GM21576 (cell line): ENCODE measurements at regions not wholly inside any gene's neighbourhood (a gene's known extent, or its start where the extent isn't known, plus 50 kb on each side); places are given as distances from the start of the nearest gene placed in this dataset.
A peak's percentile ranks its signal among the peaks of the same experiment; 100 is the strongest.

Experiments used
- ATAC-seq: cut with Tn5 transposase; IDR thresholded peaks from one replicate; pipeline ENCODE4 v1.9.1; 2021; ENCODE audit warnings: mild to moderate bottlenecking, moderate library complexity; ENCODE audit not compliant: unreplicated experiment

- no peak for ATAC-seq
Observed at GRCh38 chr13:30128095-30128494, 179.3 kb downstream of the KATNAL1 start.

- no peak for ATAC-seq
Observed at GRCh38 chr13:30126903-30127428, 180.4 kb downstream of the KATNAL1 start.

DNA sequence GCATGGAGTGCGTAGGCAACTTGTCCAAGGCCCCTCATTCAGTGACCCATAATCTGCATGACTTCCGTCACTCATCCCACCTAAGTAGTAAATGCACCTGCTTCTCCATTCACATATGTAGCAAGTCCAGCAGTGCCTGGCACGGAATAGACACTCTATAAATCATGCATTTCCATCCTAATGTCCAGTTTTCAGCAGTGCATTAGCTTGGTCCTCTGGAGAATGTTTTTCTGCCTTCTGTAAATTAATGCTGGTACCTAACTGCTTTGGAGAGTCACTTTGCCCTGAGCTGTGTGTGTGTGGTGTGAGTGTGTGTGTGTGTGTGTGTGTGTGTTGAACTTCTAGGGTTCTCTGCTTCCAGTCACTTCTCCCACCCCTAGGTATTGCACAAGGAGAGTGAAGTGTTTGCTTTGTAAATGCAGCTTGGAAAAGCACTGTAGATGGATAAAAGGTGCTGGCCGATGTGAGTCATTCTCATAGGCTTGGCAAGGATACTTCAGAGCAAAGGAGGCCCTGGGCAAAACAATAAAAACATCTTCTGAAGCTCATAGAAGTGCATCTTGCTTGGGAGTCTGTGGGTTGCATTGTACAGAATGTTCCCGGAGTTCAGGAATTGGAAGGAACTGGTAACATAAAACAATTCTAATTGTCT is 181.8 kb downstream of the KATNAL1 start:
- ATAC-seq: no peak

- ATAC-seq: no peak
Observed at GRCh38 chr13:30124131-30124768, 183.1 kb downstream of the KATNAL1 start.

DNA sequence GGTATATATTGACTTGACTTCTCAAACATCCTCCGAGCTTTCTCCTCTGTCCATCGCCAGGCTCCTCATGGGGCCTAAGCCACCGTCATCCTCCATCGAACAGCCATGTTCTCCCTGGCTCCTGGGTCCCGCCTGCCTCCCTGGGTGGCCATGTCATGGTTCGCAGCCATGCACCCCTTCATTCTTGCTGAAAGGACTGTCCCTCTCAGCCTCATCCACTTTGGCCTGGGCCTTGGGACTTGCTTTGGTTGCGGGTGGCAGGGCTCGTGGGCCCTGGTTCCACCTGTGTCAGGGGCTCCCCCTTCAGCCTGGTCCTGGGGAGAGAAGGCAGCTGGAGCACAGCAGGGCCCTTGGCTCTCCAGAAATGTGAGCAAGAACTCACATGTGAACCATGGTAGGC is 183.8 kb downstream of the KATNAL1 start:
- ATAC-seq: no peak

GRCh38 chr13:30121666-30122065 is 185.7 kb downstream of the KATNAL1 start:
- ATAC-seq: no peak

DNA sequence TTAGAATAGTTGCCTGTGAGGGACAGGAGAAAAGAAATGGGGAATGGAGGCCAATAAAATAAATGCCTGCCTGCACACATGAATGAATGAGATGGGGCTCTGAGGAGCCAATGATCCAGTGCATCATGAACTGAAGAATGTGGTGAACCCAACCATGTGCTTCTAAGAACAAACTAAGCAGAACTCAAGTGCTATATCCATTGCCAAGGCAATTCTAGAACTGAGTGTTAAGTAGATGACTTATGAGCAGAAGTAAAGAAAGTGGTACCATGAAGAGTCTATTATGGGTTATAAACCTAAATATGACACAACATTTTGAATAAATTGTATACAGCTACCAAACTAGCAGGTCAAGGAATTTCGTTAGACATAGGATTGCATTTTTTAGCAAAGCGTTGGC is 186.1 kb downstream of the KATNAL1 start:
- ATAC-seq: no peak

DNA sequence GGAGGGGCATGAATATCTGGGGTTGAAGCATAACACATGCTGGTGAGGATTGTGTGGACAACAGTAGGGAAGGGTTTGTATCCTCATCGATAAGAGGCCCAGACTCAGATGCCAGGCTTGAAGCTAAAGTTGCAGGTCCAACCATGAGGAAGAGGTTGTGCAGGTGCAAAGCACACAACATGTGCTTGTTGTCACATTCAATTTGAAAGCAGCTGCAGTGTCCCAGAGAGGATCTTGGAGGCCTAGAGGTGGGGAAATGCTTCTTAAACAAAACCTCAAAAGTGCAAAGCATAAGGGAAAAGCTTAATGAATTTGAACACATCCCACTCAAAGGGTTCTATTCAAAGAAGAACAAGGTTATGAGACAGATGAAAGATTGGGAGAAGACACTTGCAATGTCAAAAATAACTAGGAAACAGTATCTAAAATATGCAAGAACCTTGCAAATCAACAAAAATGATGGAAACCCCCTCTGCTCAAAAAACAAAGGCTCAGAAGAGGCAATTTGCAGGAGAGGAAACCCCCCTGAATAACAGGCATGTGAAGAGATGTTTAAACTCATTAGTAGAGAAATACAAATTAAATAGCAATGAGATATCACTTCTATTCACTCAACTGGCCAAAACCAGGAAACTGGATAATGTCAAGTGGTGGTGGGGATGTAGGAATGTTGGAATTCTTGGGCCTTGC is 187.1 kb downstream of the KATNAL1 start:
- ATAC-seq: no peak

DNA sequence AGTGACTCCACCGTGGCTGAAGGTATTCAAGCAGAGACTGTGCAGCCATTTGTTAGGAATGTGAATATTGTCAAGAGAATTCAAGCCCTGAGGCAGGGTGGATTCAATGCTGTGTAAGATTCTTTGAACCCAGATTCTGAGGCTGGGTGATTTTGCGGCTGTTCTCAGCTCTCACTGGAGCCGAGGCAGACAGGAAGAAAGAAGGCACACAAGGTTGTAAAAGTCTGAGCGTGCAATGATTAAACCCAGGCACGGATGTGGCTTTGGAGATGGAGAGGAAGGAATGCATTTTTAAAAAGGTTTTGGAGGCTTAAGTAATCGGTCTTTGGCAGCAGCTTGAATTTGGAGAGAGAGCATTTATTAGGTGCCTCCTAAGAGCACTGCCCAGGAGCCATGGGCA is 187.9 kb downstream of the KATNAL1 start:
- ATAC-seq: no peak

- no peak for ATAC-seq
Observed at GRCh38 chr13:30116379-30116778, 191.0 kb downstream of the KATNAL1 start.

DNA sequence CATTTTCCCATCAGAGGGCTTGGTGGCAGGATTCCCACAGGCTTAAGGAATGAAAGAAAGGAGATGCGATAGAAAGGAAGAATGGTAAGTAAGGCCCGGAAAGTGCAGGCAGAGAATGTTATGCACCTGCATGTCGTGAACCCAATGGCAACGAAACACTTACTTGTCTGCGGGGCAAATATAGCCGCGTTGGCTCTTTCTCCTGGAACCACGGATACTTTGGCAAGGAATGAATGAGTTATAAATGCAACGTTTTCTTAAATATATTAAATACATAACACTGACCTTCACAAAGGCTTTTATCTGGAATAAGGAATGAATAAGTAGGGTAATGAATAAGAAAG is 192.1 kb downstream of the KATNAL1 start:
- ATAC-seq: no peak

DNA sequence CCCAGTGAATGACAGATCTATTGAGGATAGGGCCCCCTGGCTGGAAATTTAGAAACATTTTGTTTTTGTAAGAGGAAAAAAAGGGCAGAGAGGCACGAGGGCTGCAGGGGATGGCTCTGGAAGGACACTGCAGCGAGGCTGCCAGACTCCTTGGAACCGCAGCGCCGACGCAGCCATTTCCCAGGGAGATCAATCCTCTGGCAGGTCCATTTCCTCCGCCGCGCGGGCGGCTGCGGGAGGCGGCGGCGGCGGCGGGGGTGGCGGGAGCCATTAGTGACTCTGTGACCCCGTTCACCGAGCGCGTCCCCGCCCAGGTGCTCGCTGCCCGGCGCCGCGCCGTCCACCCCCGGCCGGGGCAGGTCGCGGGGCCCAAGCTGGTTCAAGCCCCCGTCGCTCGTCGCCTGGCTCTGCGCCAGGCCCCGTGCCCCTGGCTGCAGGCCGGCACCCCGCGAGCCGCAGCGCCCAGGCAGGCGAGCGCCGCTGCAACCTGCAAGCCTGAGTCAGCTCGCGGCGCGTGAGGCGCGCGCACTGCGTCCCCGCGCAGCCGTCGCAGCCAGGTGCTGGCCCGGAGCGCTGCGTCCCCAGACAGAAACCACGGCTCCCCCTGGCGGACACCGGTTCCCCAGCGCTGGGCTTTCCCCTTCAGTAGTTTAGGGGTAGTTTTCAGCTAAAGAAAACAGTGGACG is 192.6 kb downstream of the KATNAL1 start:
- ATAC-seq: peak; percentile 82

GRCh38 chr13:30113983-30114570 is 193.3 kb downstream of the KATNAL1 start:
- ATAC-seq: no peak

GRCh38 chr13:30113551-30113950 is 193.8 kb downstream of the KATNAL1 start:
- no peak for ATAC-seq

GRCh38 chr13:30112602-30113435 is 194.5 kb downstream of the KATNAL1 start:
- peak; percentile 57 for ATAC-seq

DNA sequence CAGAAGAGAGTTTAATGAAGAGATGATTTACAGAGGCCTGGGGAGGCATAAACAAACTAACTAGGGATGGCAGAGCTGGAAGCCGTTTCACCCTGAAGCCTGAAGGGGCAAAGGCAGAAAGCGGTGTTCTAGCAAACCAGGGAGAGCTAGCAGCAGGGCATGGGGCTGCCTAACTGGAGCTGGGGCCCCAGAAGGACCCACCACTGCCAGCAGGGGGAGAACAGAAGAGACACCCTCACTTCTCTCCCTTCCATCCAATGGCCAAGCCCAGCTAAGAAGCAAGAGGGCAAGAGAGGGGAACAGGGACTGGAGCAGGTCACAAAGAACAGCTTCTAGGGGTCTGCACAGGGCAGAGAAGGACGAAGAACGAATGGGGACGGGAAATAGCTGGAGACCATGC is 195.5 kb downstream of the KATNAL1 start:
- ATAC-seq: no peak

DNA sequence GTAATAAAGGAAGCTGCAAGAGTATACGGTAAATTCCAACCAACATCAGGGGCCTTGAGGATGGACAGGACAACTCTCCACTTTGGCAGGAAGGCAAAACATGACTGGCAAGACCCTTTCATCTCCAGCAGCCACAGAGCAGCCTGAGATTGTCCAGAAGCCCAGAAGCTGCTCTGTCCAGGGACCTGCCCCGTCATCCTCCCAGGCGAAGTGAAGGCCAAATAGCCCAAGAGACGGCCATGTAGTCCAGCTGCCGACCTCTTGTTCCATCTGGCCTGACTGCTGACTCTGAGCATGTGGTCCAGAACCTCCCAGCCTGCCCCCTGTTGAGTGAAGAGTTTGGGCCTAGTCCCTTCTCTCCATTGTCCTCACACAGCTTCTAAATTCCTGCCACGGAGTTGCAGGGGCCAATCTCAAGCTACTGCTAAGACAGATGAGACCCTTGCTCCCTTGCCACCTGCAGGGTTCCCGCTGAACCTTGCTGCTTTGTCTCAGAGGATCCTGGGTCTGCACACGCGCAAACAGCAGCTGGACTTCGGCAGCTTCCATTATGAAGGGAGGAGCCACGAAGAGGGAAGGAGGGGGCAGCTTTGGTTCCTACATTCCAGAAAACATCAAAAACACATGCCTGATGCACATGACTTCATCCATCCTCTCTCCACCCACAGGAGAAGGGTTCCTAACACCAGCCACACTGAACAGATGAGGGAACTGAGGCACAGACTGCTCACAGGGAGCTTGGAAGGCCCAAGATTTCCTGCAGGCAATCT is 196.9 kb downstream of the KATNAL1 start:
- no peak for ATAC-seq

DNA sequence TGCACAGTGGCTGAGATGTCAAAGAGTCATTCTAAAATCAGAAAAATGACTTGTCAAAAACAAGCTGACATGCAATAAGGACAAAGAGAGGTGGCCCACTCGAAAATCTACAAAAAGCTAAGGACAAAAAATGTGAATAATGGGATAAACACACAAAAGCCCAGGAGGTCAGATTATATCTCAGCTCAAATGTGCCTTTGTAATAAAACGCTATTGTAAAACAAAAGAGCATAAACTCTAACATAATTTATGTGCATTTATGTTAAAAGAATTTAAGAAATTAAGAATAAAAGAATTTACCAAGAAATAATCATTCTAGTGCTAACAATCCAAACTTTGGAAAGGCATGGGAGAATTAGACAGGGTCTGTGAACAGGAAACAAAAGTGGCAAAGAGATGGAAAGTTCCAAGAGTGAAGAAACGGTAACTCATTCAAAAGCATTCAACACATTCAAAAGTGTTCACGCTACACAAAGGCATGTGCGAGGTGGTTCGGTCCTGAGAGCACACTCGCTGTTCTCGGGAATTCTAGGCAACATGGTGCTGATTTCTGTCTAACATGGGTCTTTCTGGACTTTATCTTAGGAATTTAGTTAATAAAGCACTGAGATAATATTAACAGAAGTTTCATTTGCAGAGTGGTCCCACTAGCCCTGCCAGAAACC is 197.7 kb downstream of the KATNAL1 start:
- no peak for ATAC-seq

GRCh38 chr13:30108913-30109237 is 198.5 kb downstream of the KATNAL1 start:
- no peak for ATAC-seq
